ENCODE measurements at regions not wholly inside any gene's neighbourhood (a gene's known extent, or its start where the extent isn't known, plus 50 kb on each side); places are given as distances from the start of the nearest gene placed in this dataset.

DNA sequence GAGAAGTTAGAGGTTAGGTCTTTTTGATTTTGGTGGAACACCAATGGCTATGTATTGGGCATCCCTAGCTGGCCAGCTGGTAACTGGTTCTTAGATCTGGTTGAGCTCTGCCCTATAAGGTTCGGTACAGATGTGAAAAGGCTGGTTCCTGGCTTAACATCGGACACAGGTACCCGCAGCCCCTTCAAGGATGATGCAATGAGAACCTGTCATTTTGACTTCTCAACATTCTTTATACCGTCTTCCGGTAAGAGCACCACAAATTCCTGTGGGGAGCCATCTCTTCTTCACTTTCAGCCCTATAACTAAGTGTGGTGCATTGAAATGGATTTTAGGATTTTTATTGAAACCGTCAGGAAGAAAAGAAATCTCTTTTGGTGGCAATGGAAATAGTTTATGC, 222.8 kb downstream of the ADAMTS9 start:
- H3K27ac ChIP-seq (ENCODE audit: low read depth, low read length): no peak overlapping the region
- peaks cover 21% of the 10 kb centered on the region for H3K4me1 ChIP-seq (ENCODE audit: control insufficient read depth, insufficient read depth, low read length, unreplicated experiment)
- no peak overlapping the region for H2AFZ ChIP-seq (ENCODE audit: low read length, unreplicated experiment)
- no peaks in the 10 kb centered on the region for H3K27me3 ChIP-seq (ENCODE audit: insufficient read depth, low read length)
- H3K36me3 ChIP-seq (ENCODE audit: insufficient read depth, low read length): no peaks in the 10 kb centered on the region
- no peaks in the 10 kb centered on the region for H3K79me2 ChIP-seq (ENCODE audit: control insufficient read depth, insufficient read depth, low read length, unreplicated experiment)
- H3K4me3 ChIP-seq (ENCODE audit: low read depth, low read length): no peak overlapping the region

- H3K27ac ChIP-seq (ENCODE audit: low read depth, low read length): no peak overlapping the region
- no peaks in the 10 kb centered on the region for H3K27me3 ChIP-seq (ENCODE audit: insufficient read depth, low read length)
- H3K4me3 ChIP-seq (ENCODE audit: low read depth, low read length): no peak overlapping the region
- no peak overlapping the region for H2AFZ ChIP-seq (ENCODE audit: low read length, unreplicated experiment)
- no peaks in the 10 kb centered on the region for H3K36me3 ChIP-seq (ENCODE audit: insufficient read depth, low read length)
- H3K4me1 ChIP-seq (ENCODE audit: control insufficient read depth, insufficient read depth, low read length, unreplicated experiment): peaks cover 21% of the 10 kb centered on the region
- no peaks in the 10 kb centered on the region for H3K79me2 ChIP-seq (ENCODE audit: control insufficient read depth, insufficient read depth, low read length, unreplicated experiment)
Measured at GRCh38 chr3:64463981-64464380, 223.8 kb downstream of the ADAMTS9 start.

GRCh38 chr3:64462203-64462602, 225.6 kb downstream of the ADAMTS9 start:
- Histone ChIP-seq H3K36me3 (ENCODE audit: insufficient read depth, low read length) (no peaks in the 10 kb centered on the region), H3K4me3 (ENCODE audit: low read depth, low read length) (peak overlapping the region; percentile 70), H3K4me1 (ENCODE audit: control insufficient read depth, insufficient read depth, low read length, unreplicated experiment) (peaks cover 21% of the 10 kb centered on the region), H3K27ac (ENCODE audit: low read depth, low read length) (peak overlapping the region; percentile 83), H3K79me2 (ENCODE audit: control insufficient read depth, insufficient read depth, low read length, unreplicated experiment) (no peaks in the 10 kb centered on the region), H2AFZ (ENCODE audit: low read length, unreplicated experiment) (peak overlapping the region; percentile 99), H3K27me3 (ENCODE audit: insufficient read depth, low read length) (no peaks in the 10 kb centered on the region)

DNA sequence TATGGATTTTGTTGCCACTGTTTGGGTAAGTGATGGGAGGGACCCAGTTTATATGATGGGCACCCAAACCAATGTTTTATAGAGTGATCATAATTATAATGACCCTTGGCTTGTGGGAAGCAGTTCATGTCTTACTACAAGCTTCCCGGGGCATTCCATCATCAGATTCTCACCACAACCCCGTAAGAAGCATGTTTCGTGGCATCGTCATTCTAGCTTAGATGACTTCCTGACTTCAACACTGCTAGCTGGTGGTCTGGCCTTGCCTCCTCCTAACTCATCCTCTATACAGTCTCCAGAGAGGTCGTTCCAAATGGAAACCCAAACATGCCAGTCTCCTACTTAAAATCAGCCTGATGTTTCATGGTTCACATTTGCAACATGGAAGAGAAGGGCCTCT, 226.9 kb downstream of the ADAMTS9 start:
- H3K79me2 ChIP-seq (ENCODE audit: control insufficient read depth, insufficient read depth, low read length, unreplicated experiment): no peaks in the 10 kb centered on the region
- H3K4me3 ChIP-seq (ENCODE audit: low read depth, low read length): no peak overlapping the region
- H3K4me1 ChIP-seq (ENCODE audit: control insufficient read depth, insufficient read depth, low read length, unreplicated experiment): peaks cover 21% of the 10 kb centered on the region
- H3K36me3 ChIP-seq (ENCODE audit: insufficient read depth, low read length): no peaks in the 10 kb centered on the region
- no peak overlapping the region for H3K27ac ChIP-seq (ENCODE audit: low read depth, low read length)
- no peaks in the 10 kb centered on the region for H3K27me3 ChIP-seq (ENCODE audit: insufficient read depth, low read length)
- H2AFZ ChIP-seq (ENCODE audit: low read length, unreplicated experiment): peak overlapping the region; percentile 99

- Histone ChIP-seq H3K36me3 (ENCODE audit: insufficient read depth, low read length) (no peaks in the 10 kb centered on the region), H2AFZ (ENCODE audit: low read length, unreplicated experiment) (no peak overlapping the region), H3K79me2 (ENCODE audit: control insufficient read depth, insufficient read depth, low read length, unreplicated experiment) (no peaks in the 10 kb centered on the region), H3K4me3 (ENCODE audit: low read depth, low read length) (no peak overlapping the region), H3K27ac (ENCODE audit: low read depth, low read length) (no peak overlapping the region), H3K4me1 (ENCODE audit: control insufficient read depth, insufficient read depth, low read length, unreplicated experiment) (peaks cover 21% of the 10 kb centered on the region), H3K27me3 (ENCODE audit: insufficient read depth, low read length) (no peaks in the 10 kb centered on the region)
Measured at GRCh38 chr3:64460141-64460730, 227.6 kb downstream of the ADAMTS9 start.

DNA sequence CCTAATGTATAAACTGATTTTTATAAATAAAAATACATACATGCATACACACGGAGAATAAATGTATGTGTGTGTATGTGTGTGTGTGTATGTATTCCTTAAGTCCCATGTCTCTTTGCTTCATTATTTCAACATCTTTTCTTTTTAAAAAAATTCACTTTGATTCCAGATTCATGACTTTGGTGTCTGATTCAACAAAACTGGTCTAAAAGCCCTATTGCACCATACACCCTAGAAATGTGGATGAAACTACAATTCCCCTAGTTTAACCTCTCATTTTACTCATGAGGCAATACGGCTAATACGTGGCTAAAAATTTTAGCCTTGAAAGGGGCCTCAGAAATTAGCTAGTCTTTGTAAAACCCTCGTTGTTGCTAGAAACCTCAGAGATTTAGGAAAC, 228.1 kb downstream of the ADAMTS9 start:
- no peaks in the 10 kb centered on the region for H3K79me2 ChIP-seq (ENCODE audit: control insufficient read depth, insufficient read depth, low read length, unreplicated experiment)
- H3K27me3 ChIP-seq (ENCODE audit: insufficient read depth, low read length): no peaks in the 10 kb centered on the region
- H2AFZ ChIP-seq (ENCODE audit: low read length, unreplicated experiment): no peak overlapping the region
- no peak overlapping the region for H3K4me3 ChIP-seq (ENCODE audit: low read depth, low read length)
- H3K27ac ChIP-seq (ENCODE audit: low read depth, low read length): no peak overlapping the region
- peaks cover 21% of the 10 kb centered on the region for H3K4me1 ChIP-seq (ENCODE audit: control insufficient read depth, insufficient read depth, low read length, unreplicated experiment)
- no peaks in the 10 kb centered on the region for H3K36me3 ChIP-seq (ENCODE audit: insufficient read depth, low read length)

DNA sequence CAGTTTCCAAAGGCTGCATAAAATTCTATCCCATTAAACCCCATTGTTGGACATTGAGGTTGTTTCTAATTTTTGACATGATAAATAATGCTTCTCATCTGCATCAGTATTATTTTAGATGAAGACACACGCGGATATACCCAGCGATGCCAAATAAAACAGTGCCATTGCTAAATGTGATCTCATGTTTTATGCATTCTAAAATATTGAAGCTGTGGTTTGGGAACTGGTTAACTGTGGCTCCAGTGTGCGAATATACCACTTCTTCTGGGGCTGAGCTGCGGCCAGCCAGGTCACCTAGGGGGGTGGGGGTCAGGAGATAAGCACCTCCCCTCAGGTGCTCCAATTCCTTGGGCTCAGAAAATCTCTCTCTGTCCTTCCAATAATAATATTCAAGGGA, 230.0 kb downstream of the ADAMTS9 start:
- Histone ChIP-seq H3K79me2 (ENCODE audit: control insufficient read depth, insufficient read depth, low read length, unreplicated experiment) (no peaks in the 10 kb centered on the region), H3K27me3 (ENCODE audit: insufficient read depth, low read length) (no peaks in the 10 kb centered on the region), H2AFZ (ENCODE audit: low read length, unreplicated experiment) (no peak overlapping the region), H3K4me1 (ENCODE audit: control insufficient read depth, insufficient read depth, low read length, unreplicated experiment) (peaks cover 22% of the 10 kb centered on the region), H3K27ac (ENCODE audit: low read depth, low read length) (no peak overlapping the region), H3K4me3 (ENCODE audit: low read depth, low read length) (no peak overlapping the region), H3K36me3 (ENCODE audit: insufficient read depth, low read length) (no peaks in the 10 kb centered on the region)

DNA sequence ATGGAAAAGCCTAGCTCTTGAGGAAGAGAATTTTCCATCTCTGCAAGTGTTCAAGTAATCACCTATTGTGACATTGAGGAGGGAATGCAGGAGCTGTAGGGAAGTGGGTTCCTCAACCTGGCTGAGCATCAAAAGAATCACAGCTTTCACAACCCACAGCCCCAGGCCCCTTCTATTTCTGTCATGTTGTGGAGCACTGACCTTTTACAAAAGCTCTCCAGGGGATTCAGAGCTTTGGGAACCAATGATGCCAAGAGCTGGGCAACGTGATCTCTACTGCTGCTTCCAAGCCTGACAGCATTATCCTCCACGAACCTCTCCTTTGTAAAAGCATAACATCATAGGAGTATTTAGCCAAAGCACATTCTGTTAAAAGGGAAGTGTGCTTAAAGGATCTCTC, 231.1 kb downstream of the ADAMTS9 start:
- no peaks in the 10 kb centered on the region for H3K36me3 ChIP-seq (ENCODE audit: insufficient read depth, low read length)
- no peaks in the 10 kb centered on the region for H3K27me3 ChIP-seq (ENCODE audit: insufficient read depth, low read length)
- H3K4me1 ChIP-seq (ENCODE audit: control insufficient read depth, insufficient read depth, low read length, unreplicated experiment): peaks cover 10% of the 10 kb centered on the region
- H3K4me3 ChIP-seq (ENCODE audit: low read depth, low read length): no peak overlapping the region
- H3K79me2 ChIP-seq (ENCODE audit: control insufficient read depth, insufficient read depth, low read length, unreplicated experiment): no peaks in the 10 kb centered on the region
- H2AFZ ChIP-seq (ENCODE audit: low read length, unreplicated experiment): no peak overlapping the region
- H3K27ac ChIP-seq (ENCODE audit: low read depth, low read length): no peak overlapping the region

DNA sequence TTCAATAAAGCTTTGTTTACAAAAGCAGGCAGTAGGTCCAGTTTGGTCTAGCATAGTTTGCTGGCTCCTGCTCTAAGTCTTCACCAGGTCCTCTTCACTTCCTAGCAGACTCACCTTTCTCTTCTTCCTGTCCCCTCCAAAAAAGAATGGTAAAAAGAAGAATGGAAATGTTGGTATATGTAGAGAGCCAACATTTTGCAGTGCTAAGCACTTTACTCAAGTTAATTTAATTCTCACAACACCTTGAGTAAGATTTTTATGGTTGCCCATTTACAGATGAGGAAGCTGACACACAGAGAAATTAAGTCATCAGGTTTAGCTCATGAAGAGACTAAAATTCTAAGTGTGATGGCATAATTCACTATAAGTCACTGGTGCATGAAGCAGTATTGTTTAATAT, 230.1 kb upstream of the PRICKLE2 start:
- Histone ChIP-seq H3K79me2 (ENCODE audit: control insufficient read depth, insufficient read depth, low read length, unreplicated experiment) (no peaks in the 10 kb centered on the region), H3K27me3 (ENCODE audit: insufficient read depth, low read length) (no peaks in the 10 kb centered on the region), H3K27ac (ENCODE audit: low read depth, low read length) (no peak overlapping the region), H3K4me1 (ENCODE audit: control insufficient read depth, insufficient read depth, low read length, unreplicated experiment) (peaks cover 4% of the 10 kb centered on the region), H3K36me3 (ENCODE audit: insufficient read depth, low read length) (no peaks in the 10 kb centered on the region), H3K4me3 (ENCODE audit: low read depth, low read length) (no peak overlapping the region), H2AFZ (ENCODE audit: low read length, unreplicated experiment) (no peak overlapping the region)

GRCh38 chr3:64454768-64455167, 229.5 kb upstream of the PRICKLE2 start:
- Histone ChIP-seq H3K4me3 (ENCODE audit: low read depth, low read length) (no peak overlapping the region), H2AFZ (ENCODE audit: low read length, unreplicated experiment) (no peak overlapping the region), H3K27me3 (ENCODE audit: insufficient read depth, low read length) (no peaks in the 10 kb centered on the region), H3K4me1 (ENCODE audit: control insufficient read depth, insufficient read depth, low read length, unreplicated experiment) (peaks cover 4% of the 10 kb centered on the region), H3K36me3 (ENCODE audit: insufficient read depth, low read length) (no peaks in the 10 kb centered on the region), H3K27ac (ENCODE audit: low read depth, low read length) (no peak overlapping the region), H3K79me2 (ENCODE audit: control insufficient read depth, insufficient read depth, low read length, unreplicated experiment) (no peaks in the 10 kb centered on the region)

DNA sequence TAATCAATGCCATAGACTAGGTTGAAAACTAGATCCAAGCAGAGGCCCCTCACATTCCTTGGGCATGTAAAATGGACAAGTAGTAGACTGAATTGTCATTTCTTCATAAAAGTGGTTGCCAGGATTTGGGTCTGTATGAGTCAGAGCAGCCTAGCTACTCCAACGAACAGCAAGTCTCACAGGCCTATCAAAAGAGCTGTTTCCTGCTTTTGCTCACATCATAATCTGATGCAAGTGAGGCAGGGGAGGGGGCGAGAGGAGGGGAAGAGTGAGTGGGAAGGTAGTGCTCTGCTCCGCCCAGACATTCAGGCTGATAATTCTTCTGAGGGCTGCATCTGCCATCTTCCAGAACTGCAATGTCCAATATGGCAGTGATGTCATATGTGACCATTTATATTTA, 228.9 kb upstream of the PRICKLE2 start:
- no peak overlapping the region for H3K27ac ChIP-seq (ENCODE audit: low read depth, low read length)

More for the DNA sequence above, 228.9 kb upstream of the PRICKLE2 start:
- Histone ChIP-seq H3K4me3 (ENCODE audit: low read depth, low read length) (no peak overlapping the region), H2AFZ (ENCODE audit: low read length, unreplicated experiment) (no peak overlapping the region), H3K79me2 (ENCODE audit: control insufficient read depth, insufficient read depth, low read length, unreplicated experiment) (no peaks in the 10 kb centered on the region), H3K36me3 (ENCODE audit: insufficient read depth, low read length) (no peaks in the 10 kb centered on the region), H3K27me3 (ENCODE audit: insufficient read depth, low read length) (no peaks in the 10 kb centered on the region), H3K4me1 (ENCODE audit: control insufficient read depth, insufficient read depth, low read length, unreplicated experiment) (peaks cover 4% of the 10 kb centered on the region)
